Karpas-422 (cell line): ENCODE measurements at regions not wholly inside any gene's neighbourhood (a gene's known extent, or its start where the extent isn't known, plus 50 kb on each side); places are given as distances from the start of the nearest gene placed in this dataset.
A peak's percentile ranks its signal among the peaks of the same experiment; 100 is the strongest.

Source experiments
- DNase-seq: peaks from one replicate; pipeline ENCODE4 v3.0.0-alpha.2; 2015
- H2AFZ ChIP-seq: fragments of 200-600 bp; sonication (generic); 2 replicates; pipeline ENCODE4 v1.6.1; 2014; ENCODE audit warnings: antibody characterized with exemption, low read length, mixed read lengths
- H3K27ac ChIP-seq: fragments of 200-600 bp; sonication (generic); 2 replicates; pipeline ENCODE4 v1.5.1; 2014; ENCODE audit warnings: mild to moderate bottlenecking, low read length, moderate library complexity
- H3K27me3 ChIP-seq: fragments of 200-600 bp; sonication (generic); 2 replicates; pipeline ENCODE4 v1.6.1; 2014; ENCODE audit warnings: low read length, mixed read lengths
- H3K36me3 ChIP-seq: fragments of 200-600 bp; sonication (generic); 2 replicates; pipeline ENCODE4 v1.6.1; 2014; ENCODE audit warnings: low read length, mixed read lengths; ENCODE audit not compliant: insufficient read depth
- H3K4me1 ChIP-seq: fragments of 200-600 bp; sonication (generic); 2 replicates; pipeline ENCODE4 v1.6.1; 2014; ENCODE audit warnings: mild to moderate bottlenecking, low read length, mixed read lengths
- H3K4me2 ChIP-seq: fragments of 200-600 bp; sonication (generic); 2 replicates; pipeline ENCODE4 v1.6.1; 2014; ENCODE audit warnings: low read length, low read depth, mild to moderate bottlenecking; ENCODE audit not compliant: poor library complexity, severe bottlenecking
- H3K4me3 ChIP-seq: fragments of 200-600 bp; sonication (generic); 2 replicates; pipeline ENCODE4 v1.5.1; 2014; ENCODE audit warnings: mild to moderate bottlenecking, antibody characterized with exemption, low read length, mixed read lengths
- H3K79me2 ChIP-seq: fragments of 200-600 bp; sonication (generic); 2 replicates; pipeline ENCODE4 v1.6.1; 2014; ENCODE audit warnings: mild to moderate bottlenecking, low read length, mixed read lengths
- H3K9ac ChIP-seq: fragments of 200-600 bp; sonication (generic); 2 replicates; pipeline ENCODE4 v1.6.0; 2014; ENCODE audit warnings: low read length
- H3K9me2 ChIP-seq: fragments of 200-600 bp; sonication (generic), shearing (Covaris generic); replicated peaks from 2 replicates; pipeline ENCODE4 v1.6.0; 2014; ENCODE audit warnings: mild to moderate bottlenecking, low read length, moderate library complexity; ENCODE audit not compliant: insufficient read depth
- H3K9me3 ChIP-seq: fragments of 300-700, 200-600 bp; sonication (generic); 2 replicates; pipeline ENCODE4 v1.6.1; 2014; ENCODE audit warnings: low read length, mixed read lengths
- H4K20me1 ChIP-seq: fragments of 200-600 bp; sonication (generic); 2 replicates; pipeline ENCODE4 v1.6.1; 2014; ENCODE audit warnings: mild to moderate bottlenecking, antibody characterized with exemption, low read length, low read depth; ENCODE audit not compliant: insufficient read depth

- no peak overlapping the region for H3K4me3 ChIP-seq
- peaks cover 4% of the 10 kb centered on the region for H3K4me1 ChIP-seq
- no peak for DNase-seq
- no peak overlapping the region for H3K4me2 ChIP-seq
- no peak overlapping the region for H2AFZ ChIP-seq
- H3K79me2 ChIP-seq, result no peaks in the 10 kb centered on the region
- H3K9ac ChIP-seq, result no peak overlapping the region
- no peaks in the 10 kb centered on the region for H3K36me3 ChIP-seq
- no peak overlapping the region for H3K27ac ChIP-seq
- no peaks in the 10 kb centered on the region for H3K9me2 ChIP-seq
- H3K9me3 ChIP-seq, result no peaks in the 10 kb centered on the region
- no peaks in the 10 kb centered on the region for H4K20me1 ChIP-seq
- no peaks in the 10 kb centered on the region for H3K27me3 ChIP-seq
Measured at GRCh38 chr7:12456506-12456905, 52.8 kb upstream of the VWDE start.

GRCh38 chr7:12458520-12459131 lies 55.0 kb upstream of the VWDE start:
- no peak overlapping the region for H3K27ac ChIP-seq
- H3K27me3 ChIP-seq, result no peaks in the 10 kb centered on the region
- no peaks in the 10 kb centered on the region for H3K36me3 ChIP-seq
- H4K20me1 ChIP-seq, result no peaks in the 10 kb centered on the region
- H3K4me1 ChIP-seq, result no peaks in the 10 kb centered on the region
- no peak overlapping the region for H3K4me2 ChIP-seq
- no peak overlapping the region for H2AFZ ChIP-seq
- no peak overlapping the region for H3K9ac ChIP-seq
- no peaks in the 10 kb centered on the region for H3K9me3 ChIP-seq
- no peak overlapping the region for H3K4me3 ChIP-seq
- no peaks in the 10 kb centered on the region for H3K79me2 ChIP-seq
- DNase-seq, result peak; percentile 80
- H3K9me2 ChIP-seq, result no peaks in the 10 kb centered on the region

- Histone ChIP-seq H2AFZ (no peak overlapping the region), H3K4me2 (no peak overlapping the region), H3K4me1 (no peaks in the 10 kb centered on the region), H3K9me2 (no peaks in the 10 kb centered on the region), H3K36me3 (no peaks in the 10 kb centered on the region), H3K9ac (no peak overlapping the region), H4K20me1 (no peaks in the 10 kb centered on the region), H3K27me3 (no peaks in the 10 kb centered on the region), H3K4me3 (no peak overlapping the region), H3K9me3 (no peaks in the 10 kb centered on the region), H3K79me2 (no peaks in the 10 kb centered on the region), H3K27ac (no peak overlapping the region)
- no peak for DNase-seq
Measured at GRCh38 chr7:12467837-12468236, 64.2 kb upstream of the VWDE start.

GRCh38 chr7:12469568-12469967 lies 65.9 kb upstream of the VWDE start:
- Histone ChIP-seq H3K27ac (no peak overlapping the region), H3K79me2 (no peaks in the 10 kb centered on the region), H3K9me3 (no peaks in the 10 kb centered on the region), H3K4me3 (no peak overlapping the region), H3K9ac (no peak overlapping the region), H3K27me3 (no peaks in the 10 kb centered on the region), H4K20me1 (no peaks in the 10 kb centered on the region), H3K9me2 (no peaks in the 10 kb centered on the region), H3K4me2 (no peak overlapping the region), H3K4me1 (no peaks in the 10 kb centered on the region), H2AFZ (no peak overlapping the region), H3K36me3 (no peaks in the 10 kb centered on the region)
- no peak for DNase-seq

- no peaks in the 10 kb centered on the region for H3K27me3 ChIP-seq
- no peaks in the 10 kb centered on the region for H3K4me1 ChIP-seq
- H3K9me3 ChIP-seq, result no peaks in the 10 kb centered on the region
- H3K4me3 ChIP-seq, result no peak overlapping the region
- no peak overlapping the region for H3K4me2 ChIP-seq
- H3K36me3 ChIP-seq, result no peaks in the 10 kb centered on the region
- no peaks in the 10 kb centered on the region for H3K79me2 ChIP-seq
- H3K9me2 ChIP-seq, result no peaks in the 10 kb centered on the region
- H4K20me1 ChIP-seq, result no peaks in the 10 kb centered on the region
- H3K9ac ChIP-seq, result no peak overlapping the region
- H3K27ac ChIP-seq, result no peak overlapping the region
- no peak for DNase-seq
- no peak overlapping the region for H2AFZ ChIP-seq
Measured at GRCh38 chr7:12470930-12471329, 67.3 kb upstream of the VWDE start.

- no peak overlapping the region for H3K4me2 ChIP-seq
- no peaks in the 10 kb centered on the region for H3K9me3 ChIP-seq
- DNase-seq, result no peak
- H2AFZ ChIP-seq, result no peak overlapping the region
- no peaks in the 10 kb centered on the region for H3K79me2 ChIP-seq
- no peak overlapping the region for H3K27ac ChIP-seq
- no peaks in the 10 kb centered on the region for H3K27me3 ChIP-seq
- no peak overlapping the region for H3K4me3 ChIP-seq
- H3K36me3 ChIP-seq, result no peaks in the 10 kb centered on the region
- no peak overlapping the region for H3K9ac ChIP-seq
- H3K4me1 ChIP-seq, result no peaks in the 10 kb centered on the region
- H3K9me2 ChIP-seq, result no peaks in the 10 kb centered on the region
- no peaks in the 10 kb centered on the region for H4K20me1 ChIP-seq
Measured at GRCh38 chr7:12474035-12474434, 70.4 kb upstream of the VWDE start.

- Histone ChIP-seq H2AFZ (no peak overlapping the region), H3K4me3 (no peak overlapping the region), H3K27ac (no peak overlapping the region), H3K27me3 (no peaks in the 10 kb centered on the region), H3K4me1 (no peaks in the 10 kb centered on the region), H3K79me2 (no peaks in the 10 kb centered on the region), H3K9ac (no peak overlapping the region), H4K20me1 (no peaks in the 10 kb centered on the region), H3K9me3 (no peaks in the 10 kb centered on the region), H3K36me3 (no peaks in the 10 kb centered on the region), H3K9me2 (no peaks in the 10 kb centered on the region), H3K4me2 (no peak overlapping the region)
- DNase-seq, result no peak
Measured at GRCh38 chr7:12475362-12476063, 71.8 kb upstream of the VWDE start.

- H2AFZ ChIP-seq, result no peak overlapping the region
- H3K4me1 ChIP-seq, result peaks cover 5% of the 10 kb centered on the region
- H3K79me2 ChIP-seq, result no peaks in the 10 kb centered on the region
- H4K20me1 ChIP-seq, result no peaks in the 10 kb centered on the region
- H3K27me3 ChIP-seq, result no peaks in the 10 kb centered on the region
- no peaks in the 10 kb centered on the region for H3K9me2 ChIP-seq
- no peaks in the 10 kb centered on the region for H3K36me3 ChIP-seq
- no peak overlapping the region for H3K27ac ChIP-seq
- no peak overlapping the region for H3K4me3 ChIP-seq
- H3K9me3 ChIP-seq, result no peaks in the 10 kb centered on the region
- no peak overlapping the region for H3K4me2 ChIP-seq
- no peak for DNase-seq
- H3K9ac ChIP-seq, result no peak overlapping the region
Measured at GRCh38 chr7:12477620-12478019, 74.0 kb upstream of the VWDE start.
